ENCODE measurements at regions not wholly inside any gene's neighbourhood (a gene's known extent, or its start where the extent isn't known, plus 50 kb on each side); places are given as distances from the start of the nearest gene placed in this dataset.

GRCh38 chr5:8254674-8255073 is 385.7 kb downstream of the MTRR start:
- DNase-seq = no peak
- Histone ChIP-seq H3K4me3 (ENCODE audit: low read depth, low read length) (no peak overlapping the region), H3K27me3 (no peaks in the 10 kb centered on the region), H3K36me3 (no peaks in the 10 kb centered on the region), H3K4me1 (no peaks in the 10 kb centered on the region), H3K9me3 (no peaks in the 10 kb centered on the region; the same call in 1 of the 2 replicates)
- TF ChIP-seq CTCF (IDR thresholded peaks at IDR 0.05; ENCODE audit: low read depth, low read length) = no peak

GRCh38 chr5:8258801-8259200 is 389.9 kb downstream of the MTRR start:
- Histone ChIP-seq H3K9me3 (no peaks in the 10 kb centered on the region; the same call in 1 of the 2 replicates), H3K36me3 (no peaks in the 10 kb centered on the region), H3K4me3 (ENCODE audit: low read depth, low read length) (no peak overlapping the region), H3K4me1 (no peaks in the 10 kb centered on the region), H3K27me3 (no peaks in the 10 kb centered on the region)
- DNase-seq = no peak
- no peak for TF ChIP-seq CTCF (IDR thresholded peaks at IDR 0.05; ENCODE audit: low read depth, low read length)

GRCh38 chr5:8270246-8270645 is 401.3 kb downstream of the MTRR start:
- Histone ChIP-seq H3K4me1 (no peaks in the 10 kb centered on the region), H3K4me3 (ENCODE audit: low read depth, low read length) (no peak overlapping the region), H3K27me3 (no peaks in the 10 kb centered on the region), H3K9me3 (no peaks in the 10 kb centered on the region; the same call in 1 of the 2 replicates), H3K36me3 (no peaks in the 10 kb centered on the region)
- no peak for DNase-seq
- no peak for TF ChIP-seq CTCF (IDR thresholded peaks at IDR 0.05; ENCODE audit: low read depth, low read length)

GRCh38 chr5:8280711-8281363 is 411.9 kb downstream of the MTRR start:
- Histone ChIP-seq H3K36me3 (no peaks in the 10 kb centered on the region), H3K4me1 (no peaks in the 10 kb centered on the region), H3K4me3 (ENCODE audit: low read depth, low read length) (no peak overlapping the region), H3K9me3 (no peaks in the 10 kb centered on the region), H3K27me3 (no peaks in the 10 kb centered on the region)
- no peak for DNase-seq
- no peak for TF ChIP-seq CTCF (IDR thresholded peaks at IDR 0.05; ENCODE audit: low read depth, low read length)

- Histone ChIP-seq H3K4me3 (ENCODE audit: low read depth, low read length) (no peak overlapping the region), H3K4me1 (no peaks in the 10 kb centered on the region), H3K9me3 (no peaks in the 10 kb centered on the region), H3K36me3 (no peaks in the 10 kb centered on the region), H3K27me3 (no peaks in the 10 kb centered on the region)
- TF ChIP-seq CTCF (IDR thresholded peaks at IDR 0.05; ENCODE audit: low read depth, low read length) = no peak
- no peak for DNase-seq
Observed at GRCh38 chr5:8288334-8288733, 419.4 kb downstream of the MTRR start.

GRCh38 chr5:8288897-8289516 is 420.1 kb downstream of the MTRR start:
- TF ChIP-seq CTCF (IDR thresholded peaks at IDR 0.05; ENCODE audit: low read depth, low read length) = no peak
- no peak overlapping the region for H3K4me3 ChIP-seq (ENCODE audit: low read depth, low read length)
- H3K27me3 ChIP-seq = no peaks in the 10 kb centered on the region
- no peaks in the 10 kb centered on the region for H3K36me3 ChIP-seq
- DNase-seq = no peak
- H3K9me3 ChIP-seq = no peaks in the 10 kb centered on the region
- no peaks in the 10 kb centered on the region for H3K4me1 ChIP-seq
